Astrocyte (in vitro differentiated cells and primary cell): ENCODE measurements at regions not wholly inside any gene's neighbourhood (a gene's known extent, or its start where the extent isn't known, plus 50 kb on each side); places are given as distances from the start of the nearest gene placed in this dataset.

Experiments
- DNase-seq: peaks from one replicate; pipeline ENCODE4 v3.0.0-alpha.2; 2010; ENCODE audit warnings: low read depth
- FAIRE-seq: peaks from 2 replicates; lab custom pipeline; 2011; peaks lifted over from hg19 to GRCh38; lab: Jason Lieb, UNC
- H2AFZ ChIP-seq: 2 replicates; pipeline ENCODE4 v1.6.0; 2012; ENCODE audit warnings: low read depth, low read length, inconsistent platforms
- H3K27ac ChIP-seq: 2 replicates; pipeline ENCODE4 v1.5.1; 2011; ENCODE audit warnings: low read depth, low read length, inconsistent platforms
- H3K27me3 ChIP-seq: 2 replicates; pipeline ENCODE4 v1.6.0; 2011; ENCODE audit warnings: low read length, inconsistent platforms; ENCODE audit not compliant: insufficient read depth
- H3K36me3 ChIP-seq: 2 replicates; pipeline ENCODE4 v1.5.1; 2011; ENCODE audit warnings: low read length, inconsistent platforms; ENCODE audit not compliant: insufficient read depth
- H3K4me1 ChIP-seq: 2 replicates; pipeline ENCODE4 v1.5.1; 2011; ENCODE audit warnings: low read length, inconsistent platforms; ENCODE audit not compliant: insufficient read depth
- H3K4me2 ChIP-seq: 2 replicates; pipeline ENCODE4 v1.6.0; 2012; ENCODE audit warnings: low read length, inconsistent platforms
- H3K4me3 ChIP-seq: 2 replicates; pipeline ENCODE4 v1.5.1; 2011; ENCODE audit warnings: low read depth, mild to moderate bottlenecking, low read length, inconsistent platforms; ENCODE audit not compliant: insufficient read depth
- H3K79me2 ChIP-seq: 2 replicates; pipeline ENCODE4 v1.6.0; 2012; ENCODE audit warnings: mild to moderate bottlenecking, low read length, inconsistent platforms; ENCODE audit not compliant: insufficient read depth
- H3K9ac ChIP-seq: 2 replicates; pipeline ENCODE4 v1.6.0; 2012; ENCODE audit warnings: mild to moderate bottlenecking, low read length, inconsistent platforms
- H3K9me3 ChIP-seq: 2 replicates; pipeline ENCODE4 v1.5.1; 2012; ENCODE audit warnings: low read depth, mild to moderate bottlenecking, low read length, inconsistent platforms; ENCODE audit not compliant: insufficient read depth
- H4K20me1 ChIP-seq: 2 replicates; pipeline ENCODE4 v1.6.0; 2012; ENCODE audit warnings: low read length, inconsistent platforms; ENCODE audit not compliant: insufficient read depth
- H3K27ac Mint-ChIP-seq: one replicate; pipeline ENCODE4 v1.8.0; 2021; ENCODE audit warnings: mild to moderate bottlenecking, mixed read lengths; ENCODE audit not compliant: unreplicated experiment
- H3K27me3 Mint-ChIP-seq: one replicate; pipeline ENCODE4 v1.8.0; 2021; ENCODE audit warnings: low read depth, mixed read lengths; ENCODE audit not compliant: unreplicated experiment
- H3K36me3 Mint-ChIP-seq: one replicate; pipeline ENCODE4 v1.8.0; 2021; ENCODE audit warnings: low read depth, mixed read lengths; ENCODE audit not compliant: unreplicated experiment
- H3K4me1 Mint-ChIP-seq: one replicate; pipeline ENCODE4 v1.8.0; 2021; ENCODE audit warnings: low read depth, mixed read lengths; ENCODE audit not compliant: unreplicated experiment
- H3K4me3 Mint-ChIP-seq: one replicate; pipeline ENCODE4 v1.8.0; 2021; ENCODE audit warnings: mild to moderate bottlenecking, moderate library complexity, mixed read lengths; ENCODE audit not compliant: unreplicated experiment
- H3K9me3 Mint-ChIP-seq: one replicate; pipeline ENCODE4 v1.8.0; 2021; ENCODE audit warnings: mild to moderate bottlenecking, mixed read lengths; ENCODE audit not compliant: unreplicated experiment
- EZH2 ChIP-seq: IDR thresholded peaks from 2 replicates; pipeline ENCODE4 v1.6.1; 2012; ENCODE audit warnings: mild to moderate bottlenecking, low read length, inconsistent platforms; ENCODE audit not compliant: insufficient read depth
- TF ChIP-seq, protein P1 (sequence below): IDR thresholded peaks from 2 replicates; pipeline ENCODE4 v1.5.1; 2011; ENCODE audit warnings: low read depth, mild to moderate bottlenecking, inconsistent platforms, low read length, moderate library complexity; ENCODE audit not compliant: insufficient read depth

DNA sequence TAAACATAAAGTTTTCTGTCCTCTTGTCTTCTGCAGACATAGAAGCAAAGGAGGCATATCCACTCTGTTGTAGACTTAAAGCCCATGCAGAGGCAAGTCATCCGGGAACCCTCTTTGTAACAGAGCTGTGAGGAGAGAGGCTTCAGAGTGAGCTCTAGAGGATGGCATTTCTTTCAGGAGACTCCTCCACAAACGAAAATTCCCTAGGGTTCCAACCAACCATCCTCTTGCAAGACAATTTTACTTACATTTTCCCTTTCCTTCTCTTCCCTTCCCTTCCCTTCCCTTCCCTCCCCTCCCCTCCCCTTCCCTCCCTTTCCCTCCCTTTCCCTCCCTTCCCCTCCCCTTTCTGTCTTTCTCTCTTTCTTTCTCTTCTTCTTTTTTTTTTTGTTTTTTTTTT, 446.3 kb upstream of the MAP2 start:
- no peaks in the 10 kb centered on the region for H3K9me3 Mint-ChIP-seq
- H4K20me1 ChIP-seq = no peaks in the 10 kb centered on the region
- FAIRE-seq (no peak), DNase-seq (no peak)
- H3K36me3 Mint-ChIP-seq = no peaks in the 10 kb centered on the region
- no peaks in the 10 kb centered on the region for H3K27me3 ChIP-seq
- no peaks in the 10 kb centered on the region for H3K4me1 ChIP-seq
- H3K4me3 Mint-ChIP-seq = no peak overlapping the region
- no peaks in the 10 kb centered on the region for H3K27me3 Mint-ChIP-seq
- H3K4me2 ChIP-seq = no peak overlapping the region
- TF ChIP-seq, protein P1, sequence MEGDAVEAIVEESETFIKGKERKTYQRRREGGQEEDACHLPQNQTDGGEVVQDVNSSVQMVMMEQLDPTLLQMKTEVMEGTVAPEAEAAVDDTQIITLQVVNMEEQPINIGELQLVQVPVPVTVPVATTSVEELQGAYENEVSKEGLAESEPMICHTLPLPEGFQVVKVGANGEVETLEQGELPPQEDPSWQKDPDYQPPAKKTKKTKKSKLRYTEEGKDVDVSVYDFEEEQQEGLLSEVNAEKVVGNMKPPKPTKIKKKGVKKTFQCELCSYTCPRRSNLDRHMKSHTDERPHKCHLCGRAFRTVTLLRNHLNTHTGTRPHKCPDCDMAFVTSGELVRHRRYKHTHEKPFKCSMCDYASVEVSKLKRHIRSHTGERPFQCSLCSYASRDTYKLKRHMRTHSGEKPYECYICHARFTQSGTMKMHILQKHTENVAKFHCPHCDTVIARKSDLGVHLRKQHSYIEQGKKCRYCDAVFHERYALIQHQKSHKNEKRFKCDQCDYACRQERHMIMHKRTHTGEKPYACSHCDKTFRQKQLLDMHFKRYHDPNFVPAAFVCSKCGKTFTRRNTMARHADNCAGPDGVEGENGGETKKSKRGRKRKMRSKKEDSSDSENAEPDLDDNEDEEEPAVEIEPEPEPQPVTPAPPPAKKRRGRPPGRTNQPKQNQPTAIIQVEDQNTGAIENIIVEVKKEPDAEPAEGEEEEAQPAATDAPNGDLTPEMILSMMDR = no peak
- TF ChIP-seq EZH2 = no peak
- H3K4me1 Mint-ChIP-seq = no peaks in the 10 kb centered on the region
- H2AFZ ChIP-seq = no peak overlapping the region
- H3K9ac ChIP-seq = no peak overlapping the region
- no peaks in the 10 kb centered on the region for H3K9me3 ChIP-seq
- H3K27ac ChIP-seq = no peak overlapping the region
- no peak overlapping the region for H3K4me3 ChIP-seq
- no peaks in the 10 kb centered on the region for H3K36me3 ChIP-seq
- H3K79me2 ChIP-seq = no peaks in the 10 kb centered on the region
- H3K27ac Mint-ChIP-seq = no peak overlapping the region

DNA sequence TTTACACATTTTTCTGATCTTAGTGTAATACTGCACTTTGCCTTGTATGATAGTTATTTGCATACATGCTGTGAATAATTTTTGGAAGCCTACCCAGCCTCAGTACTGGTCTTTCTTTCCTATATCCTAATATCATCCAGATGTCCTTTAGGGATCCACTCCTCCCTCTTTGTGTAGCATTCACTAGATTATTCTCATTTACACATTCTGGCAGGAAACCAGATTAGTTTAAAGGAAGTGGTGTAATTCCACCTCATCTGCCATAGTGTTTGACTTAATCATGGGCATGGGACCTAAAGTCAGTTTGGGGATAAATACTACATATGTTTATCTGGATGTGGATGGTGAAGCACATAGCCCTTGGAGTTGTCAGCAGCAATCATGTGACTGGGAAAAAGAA, 444.9 kb upstream of the MAP2 start:
- no peaks in the 10 kb centered on the region for H4K20me1 ChIP-seq
- H2AFZ ChIP-seq = no peak overlapping the region
- no peak overlapping the region for H3K4me2 ChIP-seq
- H3K79me2 ChIP-seq = no peaks in the 10 kb centered on the region
- no peaks in the 10 kb centered on the region for H3K9me3 Mint-ChIP-seq
- no peak for FAIRE-seq
- H3K9ac ChIP-seq = no peak overlapping the region
- peaks cover 3% of the 10 kb centered on the region for H3K4me1 Mint-ChIP-seq
- H3K4me3 ChIP-seq = no peak overlapping the region
- no peak overlapping the region for H3K27ac ChIP-seq
- H3K27me3 ChIP-seq = no peaks in the 10 kb centered on the region
- H3K36me3 Mint-ChIP-seq = no peaks in the 10 kb centered on the region
- no peaks in the 10 kb centered on the region for H3K36me3 ChIP-seq
- H3K4me1 ChIP-seq = no peaks in the 10 kb centered on the region
- no peak overlapping the region for H3K4me3 Mint-ChIP-seq
- TF ChIP-seq, protein P1 = no peak
- no peak for TF ChIP-seq EZH2
- no peaks in the 10 kb centered on the region for H3K27me3 Mint-ChIP-seq
- DNase-seq = no peak
- no peaks in the 10 kb centered on the region for H3K9me3 ChIP-seq
- H3K27ac Mint-ChIP-seq = no peak overlapping the region

DNA sequence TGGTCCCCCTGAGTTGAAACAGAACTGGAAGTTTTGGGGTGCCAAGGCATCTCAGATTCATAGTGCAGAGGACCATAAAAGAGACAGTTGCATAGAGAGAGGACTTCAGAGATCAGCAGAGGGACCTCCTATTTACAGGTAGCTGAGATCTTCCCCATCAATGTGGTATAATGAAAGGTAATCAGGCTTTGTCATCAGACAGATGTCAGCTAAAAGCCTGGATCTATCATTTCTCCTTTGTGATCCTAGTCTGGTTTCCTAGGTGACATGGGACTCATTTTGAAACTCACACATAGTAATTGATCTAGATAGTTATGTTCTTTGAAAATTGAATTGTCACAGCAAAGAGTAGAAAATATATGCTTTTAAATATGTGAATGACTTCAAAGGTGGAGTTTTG, 443.5 kb upstream of the MAP2 start:
- H3K27ac Mint-ChIP-seq = no peak overlapping the region
- FAIRE-seq = no peak
- Histone ChIP-seq H3K9ac (no peak overlapping the region), H3K4me1 (no peaks in the 10 kb centered on the region), H3K27ac (no peak overlapping the region), H4K20me1 (no peaks in the 10 kb centered on the region), H3K4me2 (no peak overlapping the region), H3K79me2 (no peaks in the 10 kb centered on the region), H3K9me3 (no peaks in the 10 kb centered on the region), H3K27me3 (no peaks in the 10 kb centered on the region), H2AFZ (no peak overlapping the region), H3K4me3 (no peak overlapping the region), H3K36me3 (no peaks in the 10 kb centered on the region)
- no peaks in the 10 kb centered on the region for H3K36me3 Mint-ChIP-seq
- DNase-seq = no peak
- no peak overlapping the region for H3K4me3 Mint-ChIP-seq
- H3K9me3 Mint-ChIP-seq = no peaks in the 10 kb centered on the region
- H3K27me3 Mint-ChIP-seq = no peaks in the 10 kb centered on the region
- TF ChIP-seq EZH2 = no peak
- TF ChIP-seq, protein P1 = no peak
- peaks cover 16% of the 10 kb centered on the region for H3K4me1 Mint-ChIP-seq
